Muscle of arm (tissue), 1 donor: ENCODE measurements at regions not wholly inside any gene's neighbourhood (a gene's known extent, or its start where the extent isn't known, plus 50 kb on each side); places are given as distances from the start of the nearest gene placed in this dataset.
"Not testable (repeated sequence)": the region's sequence is repeated elsewhere in the genome, so short reads cannot be mapped to it uniquely, and the experiment has no call there.

Source experiments
- DNase-seq: peaks from one replicate; pipeline ENCODE4 v3.0.0-alpha.2; 2013

DNA sequence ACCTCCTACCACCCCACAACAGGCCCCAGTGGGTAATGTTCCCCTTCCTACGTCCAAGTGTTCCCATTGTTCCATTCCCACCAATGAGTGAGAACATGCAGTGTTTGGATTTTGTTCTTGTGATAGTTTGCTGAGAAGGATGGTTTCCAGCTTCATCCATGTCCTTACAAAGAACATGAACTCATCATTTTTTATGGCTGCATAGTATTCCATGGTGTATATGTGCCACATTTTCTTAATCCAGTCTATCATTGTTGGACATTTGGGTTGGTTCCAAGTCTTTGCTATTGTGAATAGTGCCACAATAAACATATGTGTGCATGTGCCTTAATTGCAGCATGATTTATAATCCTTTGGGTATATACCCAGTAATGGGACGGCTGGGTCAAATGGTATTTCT is 81.6 kb downstream of the P2RY10 start:
- not testable (repeated sequence) for DNase-seq

DNA sequence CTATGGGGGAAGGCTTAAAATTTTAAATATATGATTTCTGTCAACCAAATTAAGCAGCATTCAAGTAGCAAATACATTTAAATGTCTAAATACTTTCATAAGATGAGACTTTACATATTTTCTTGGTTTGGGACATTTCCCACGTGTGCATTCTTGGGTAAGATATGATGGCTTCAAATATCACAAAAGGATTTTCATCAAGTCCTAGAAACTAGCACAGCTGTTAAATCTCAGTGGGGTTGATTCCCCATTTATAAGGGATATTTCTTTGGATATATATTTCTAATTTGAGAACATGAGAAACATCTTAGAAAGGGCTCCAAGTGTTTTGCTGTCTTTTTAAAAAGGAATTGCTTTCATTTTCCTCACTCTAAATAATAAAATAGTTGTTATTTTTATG is 90.2 kb downstream of the P2RY10 start:
- DNase-seq, result peak; percentile 39

- peak; percentile 69 for DNase-seq
Observed at GRCh38 chrX:79036157-79036880, 91.1 kb downstream of the P2RY10 start.

- no peak for DNase-seq
Observed at GRCh38 chrX:79065696-79066095, 78.8 kb upstream of the GPR174 start.

GRCh38 chrX:79078114-79078513 is 66.4 kb upstream of the GPR174 start:
- DNase-seq, result no peak

- no peak for DNase-seq
Observed at GRCh38 chrX:79079477-79079876, 65.0 kb upstream of the GPR174 start.

DNA sequence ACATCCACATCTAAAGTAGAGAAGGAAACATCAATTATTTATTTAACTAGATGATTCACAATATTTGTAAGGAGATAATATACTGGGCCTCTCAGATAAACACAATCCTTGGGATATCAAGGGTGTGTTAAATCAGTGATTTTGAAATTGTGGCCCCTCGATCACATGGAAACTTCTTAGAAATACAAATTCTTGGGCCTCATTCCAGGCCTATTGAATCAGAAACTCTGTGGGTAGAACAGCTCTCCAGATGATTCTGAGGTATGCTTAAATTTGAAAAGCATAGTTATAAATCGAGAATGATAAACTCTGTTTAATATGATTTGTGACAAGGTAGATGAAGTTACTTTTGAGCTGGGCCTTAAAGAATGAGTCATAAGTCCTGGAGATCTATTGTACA is 64.3 kb upstream of the GPR174 start:
- no peak for DNase-seq

GRCh38 chrX:79081895-79082512 is 62.5 kb upstream of the GPR174 start:
- DNase-seq, result peak; percentile 67

- DNase-seq, result no peak
Observed at GRCh38 chrX:79082899-79083298, 61.6 kb upstream of the GPR174 start.

GRCh38 chrX:79084923-79085322 is 59.6 kb upstream of the GPR174 start:
- no peak for DNase-seq

- no peak for DNase-seq
Observed at GRCh38 chrX:79089896-79090584, 54.4 kb upstream of the GPR174 start.

- no peak for DNase-seq
Observed at GRCh38 chrX:79094075-79094832, 50.2 kb upstream of the GPR174 start.
